ENCODE measurements at regions not wholly inside any gene's neighbourhood (a gene's known extent, or its start where the extent isn't known, plus 50 kb on each side); places are given as distances from the start of the nearest gene placed in this dataset.

- Mint-ChIP-seq H3K9me3 (peaks cover 8% of the 10 kb centered on the region), H3K36me3 (ENCODE audit: low read depth) (no peaks in the 10 kb centered on the region), H3K27me3 (ENCODE audit: low read depth) (peaks cover 7% of the 10 kb centered on the region), H3K27ac (no peak overlapping the region), H3K4me3 (no peak overlapping the region), H3K4me1 (no peaks in the 10 kb centered on the region)
- TF ChIP-seq CTCF (IDR thresholded peaks at IDR 0.05; ENCODE audit: unreplicated experiment in 3 of 3): no peak
These were observed 323.0 kb upstream of the PLD5 start for GRCh38 chr1:242847390-242847993.

- H3K4me1 Mint-ChIP-seq: no peaks in the 10 kb centered on the region
- TF ChIP-seq CTCF (IDR thresholded peaks at IDR 0.05; ENCODE audit: unreplicated experiment in 3 of 3): no peak
- H3K27ac Mint-ChIP-seq: no peak overlapping the region
- H3K9me3 Mint-ChIP-seq: peaks cover 4% of the 10 kb centered on the region
- no peak overlapping the region for H3K4me3 Mint-ChIP-seq
- H3K36me3 Mint-ChIP-seq (ENCODE audit: low read depth): no peaks in the 10 kb centered on the region
- no peaks in the 10 kb centered on the region for H3K27me3 Mint-ChIP-seq (ENCODE audit: low read depth)
These were observed 317.6 kb upstream of the PLD5 start for GRCh38 chr1:242842094-242842493.

GRCh38 chr1:242839101-242839500, 314.6 kb upstream of the PLD5 start:
- Mint-ChIP-seq H3K27ac (no peak overlapping the region), H3K4me3 (no peak overlapping the region), H3K27me3 (ENCODE audit: low read depth) (no peaks in the 10 kb centered on the region), H3K4me1 (no peaks in the 10 kb centered on the region), H3K36me3 (ENCODE audit: low read depth) (no peaks in the 10 kb centered on the region), H3K9me3 (no peaks in the 10 kb centered on the region)
- no peak for TF ChIP-seq CTCF (IDR thresholded peaks at IDR 0.05; ENCODE audit: unreplicated experiment in 3 of 3)

GRCh38 chr1:242836423-242836822, 311.9 kb upstream of the PLD5 start:
- Mint-ChIP-seq H3K36me3 (ENCODE audit: low read depth) (no peaks in the 10 kb centered on the region), H3K4me3 (no peak overlapping the region), H3K27ac (no peak overlapping the region), H3K27me3 (ENCODE audit: low read depth) (no peaks in the 10 kb centered on the region), H3K4me1 (no peaks in the 10 kb centered on the region), H3K9me3 (no peaks in the 10 kb centered on the region)
- no peak for TF ChIP-seq CTCF (IDR thresholded peaks at IDR 0.05; ENCODE audit: unreplicated experiment in 3 of 3)

- Mint-ChIP-seq H3K9me3 (peaks cover 2% of the 10 kb centered on the region), H3K4me1 (no peaks in the 10 kb centered on the region), H3K27ac (no peak overlapping the region), H3K4me3 (no peak overlapping the region), H3K36me3 (ENCODE audit: low read depth) (no peaks in the 10 kb centered on the region), H3K27me3 (ENCODE audit: low read depth) (no peaks in the 10 kb centered on the region)
- TF ChIP-seq CTCF (IDR thresholded peaks at IDR 0.05; ENCODE audit: unreplicated experiment in 3 of 3): no peak
These were observed 304.3 kb upstream of the PLD5 start for GRCh38 chr1:242828828-242829227.

- Mint-ChIP-seq H3K36me3 (ENCODE audit: low read depth) (no peaks in the 10 kb centered on the region), H3K9me3 (peaks cover 2% of the 10 kb centered on the region), H3K27me3 (ENCODE audit: low read depth) (no peaks in the 10 kb centered on the region), H3K27ac (no peak overlapping the region), H3K4me3 (no peak overlapping the region), H3K4me1 (no peaks in the 10 kb centered on the region)
- TF ChIP-seq CTCF (IDR thresholded peaks at IDR 0.05; ENCODE audit: unreplicated experiment in 3 of 3): no peak
These were observed 303.7 kb upstream of the PLD5 start for GRCh38 chr1:242828199-242828598.

All from nephron (organoid).